WERI-Rb-1 (cell line): ENCODE measurements at regions not wholly inside any gene's neighbourhood (a gene's known extent, or its start where the extent isn't known, plus 50 kb on each side); places are given as distances from the start of the nearest gene placed in this dataset.
"Not testable (repeated sequence)": the region's sequence is repeated elsewhere in the genome, so short reads cannot be mapped to it uniquely, and the experiment has no call there.

Experiments
- DNase-seq: peaks from one replicate; pipeline ENCODE4 v3.0.0-alpha.2; 2020
- H3K27ac ChIP-seq: fragments of 250-450 bp; sonication (Bioruptor Pico); 2 replicates; pipeline ENCODE4 v1.5.1; 2020; ENCODE audit warnings: mild to moderate bottlenecking, moderate library complexity
- H3K27me3 ChIP-seq: fragments of 250-450 bp; sonication (Bioruptor Pico); 2 replicates; pipeline ENCODE4 v1.5.1; 2021; ENCODE audit warnings: mild to moderate bottlenecking, low read depth, moderate library complexity; ENCODE audit not compliant: insufficient read depth, severe bottlenecking
- H3K36me3 ChIP-seq: fragments of 250-450 bp; sonication (Bioruptor Pico); 2 replicates; pipeline ENCODE4 v1.5.1; 2020; ENCODE audit warnings: mild to moderate bottlenecking, moderate library complexity
- H3K4me3 ChIP-seq: 2 replicates; pipeline ENCODE4 v1.5.1; 2011; ENCODE audit warnings: low read depth, mild to moderate bottlenecking, control low read depth, low read length
- H3K9me3 ChIP-seq: fragments of 250-450 bp; sonication (Bioruptor Pico); 2 replicates; pipeline ENCODE4 v1.5.1; 2021; ENCODE audit warnings: mild to moderate bottlenecking, moderate library complexity; ENCODE audit not compliant: severe bottlenecking
- TF ChIP-seq, protein P1 (sequence below): IDR thresholded peaks from 2 replicates; pipeline ENCODE4 v1.5.1; 2011; ENCODE audit warnings: low read depth, mild to moderate bottlenecking, control low read depth, inconsistent platforms, low read length

DNA sequence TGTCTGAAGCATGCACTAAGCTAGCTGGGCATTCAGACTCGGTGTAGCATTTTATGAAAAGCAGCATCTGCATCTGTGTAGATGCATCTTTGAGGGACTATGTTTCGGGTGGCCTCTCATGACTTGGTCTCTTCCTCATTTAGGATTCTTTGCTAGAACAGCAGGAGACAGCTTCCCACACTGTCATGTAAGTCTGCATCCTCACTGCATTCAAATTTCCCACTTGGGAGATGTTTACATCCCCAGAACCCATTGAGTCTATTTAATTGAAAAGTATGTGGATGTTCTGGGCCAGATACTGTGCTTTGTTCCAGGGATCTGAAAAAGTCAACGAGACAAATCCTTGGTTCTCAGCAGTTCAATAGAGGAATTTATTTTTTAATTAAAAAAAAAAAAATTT, 198.6 kb upstream of the EEF2KMT start:
- no peak for DNase-seq
- H3K27ac ChIP-seq = no peak overlapping the region
- no peak overlapping the region for H3K4me3 ChIP-seq
- no peaks in the 10 kb centered on the region for H3K27me3 ChIP-seq
- TF ChIP-seq, protein P1, sequence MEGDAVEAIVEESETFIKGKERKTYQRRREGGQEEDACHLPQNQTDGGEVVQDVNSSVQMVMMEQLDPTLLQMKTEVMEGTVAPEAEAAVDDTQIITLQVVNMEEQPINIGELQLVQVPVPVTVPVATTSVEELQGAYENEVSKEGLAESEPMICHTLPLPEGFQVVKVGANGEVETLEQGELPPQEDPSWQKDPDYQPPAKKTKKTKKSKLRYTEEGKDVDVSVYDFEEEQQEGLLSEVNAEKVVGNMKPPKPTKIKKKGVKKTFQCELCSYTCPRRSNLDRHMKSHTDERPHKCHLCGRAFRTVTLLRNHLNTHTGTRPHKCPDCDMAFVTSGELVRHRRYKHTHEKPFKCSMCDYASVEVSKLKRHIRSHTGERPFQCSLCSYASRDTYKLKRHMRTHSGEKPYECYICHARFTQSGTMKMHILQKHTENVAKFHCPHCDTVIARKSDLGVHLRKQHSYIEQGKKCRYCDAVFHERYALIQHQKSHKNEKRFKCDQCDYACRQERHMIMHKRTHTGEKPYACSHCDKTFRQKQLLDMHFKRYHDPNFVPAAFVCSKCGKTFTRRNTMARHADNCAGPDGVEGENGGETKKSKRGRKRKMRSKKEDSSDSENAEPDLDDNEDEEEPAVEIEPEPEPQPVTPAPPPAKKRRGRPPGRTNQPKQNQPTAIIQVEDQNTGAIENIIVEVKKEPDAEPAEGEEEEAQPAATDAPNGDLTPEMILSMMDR = no peak
- peaks cover 3% of the 10 kb centered on the region for H3K9me3 ChIP-seq
- no peaks in the 10 kb centered on the region for H3K36me3 ChIP-seq

DNA sequence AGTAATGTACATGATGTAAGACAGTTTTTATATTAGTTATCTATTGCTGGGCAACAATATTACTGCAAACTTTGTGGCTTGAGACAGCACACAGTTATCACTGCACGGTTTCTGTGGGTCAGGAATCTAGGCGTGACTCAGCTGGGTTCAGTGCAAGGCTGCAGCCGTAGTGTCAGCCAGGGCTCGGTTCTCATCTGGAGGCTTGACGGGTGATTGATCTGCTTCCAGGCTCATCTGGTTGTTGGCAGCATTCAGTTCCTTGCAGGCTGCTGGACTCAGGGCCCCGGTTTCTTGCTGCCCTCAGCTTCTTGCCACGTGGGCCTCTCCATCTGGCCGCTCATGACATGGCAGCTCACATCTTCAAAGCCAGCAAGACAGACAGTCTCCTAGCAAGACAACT, 197.7 kb upstream of the EEF2KMT start:
- not testable (repeated sequence) for DNase-seq, H3K4me3 ChIP-seq, H3K36me3 ChIP-seq, H3K27ac ChIP-seq, H3K27me3 ChIP-seq, H3K9me3 ChIP-seq

DNA sequence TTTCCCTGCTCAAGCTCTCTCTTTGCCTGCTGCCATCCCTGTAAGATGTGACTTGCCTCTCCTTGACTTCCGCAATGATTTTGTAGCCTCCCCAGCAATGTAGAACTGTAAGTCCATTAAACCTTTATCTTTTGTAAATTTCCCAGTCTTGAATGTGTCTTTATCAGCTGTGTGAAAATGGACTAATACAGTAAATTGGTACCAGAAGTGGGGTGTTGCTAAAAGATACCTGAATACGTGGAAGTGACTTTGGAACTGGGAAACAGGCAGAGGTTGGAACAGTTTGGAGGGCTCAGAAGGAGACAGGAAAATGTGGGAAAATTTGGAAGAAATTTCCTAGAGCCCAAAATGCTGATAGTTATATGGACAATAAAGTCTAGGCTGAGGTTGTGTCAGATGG, 184.6 kb upstream of the EEF2KMT start:
- not testable (repeated sequence) for DNase-seq, H3K27ac ChIP-seq, H3K4me3 ChIP-seq, H3K36me3 ChIP-seq, H3K27me3 ChIP-seq, H3K9me3 ChIP-seq

DNA sequence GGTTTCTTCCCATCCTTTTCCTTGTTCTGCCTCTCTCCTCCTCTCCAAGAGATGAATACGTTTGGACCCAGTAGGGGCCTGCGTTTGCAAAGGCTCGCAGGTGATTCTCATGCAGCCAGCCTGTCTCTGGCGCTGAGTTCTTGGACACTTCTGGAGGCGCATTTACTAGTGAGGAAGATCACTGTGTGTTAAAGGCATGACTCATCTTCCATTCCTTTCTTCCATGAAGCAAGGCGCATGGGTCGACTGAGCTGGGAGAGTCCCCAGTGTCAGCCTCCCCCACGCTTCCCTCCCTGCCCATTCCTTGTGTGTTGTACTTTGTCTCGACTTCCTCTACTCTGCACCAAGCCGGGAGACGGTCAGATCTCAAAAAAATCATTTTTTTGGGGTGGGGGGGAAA, 159.9 kb upstream of the EEF2KMT start:
- Histone ChIP-seq H3K4me3 (no peak overlapping the region), H3K36me3 (no peaks in the 10 kb centered on the region), H3K9me3 (no peaks in the 10 kb centered on the region), H3K27me3 (no peaks in the 10 kb centered on the region), H3K27ac (no peak overlapping the region)
- TF ChIP-seq, protein P1 = no peak
- DNase-seq = no peak

DNA sequence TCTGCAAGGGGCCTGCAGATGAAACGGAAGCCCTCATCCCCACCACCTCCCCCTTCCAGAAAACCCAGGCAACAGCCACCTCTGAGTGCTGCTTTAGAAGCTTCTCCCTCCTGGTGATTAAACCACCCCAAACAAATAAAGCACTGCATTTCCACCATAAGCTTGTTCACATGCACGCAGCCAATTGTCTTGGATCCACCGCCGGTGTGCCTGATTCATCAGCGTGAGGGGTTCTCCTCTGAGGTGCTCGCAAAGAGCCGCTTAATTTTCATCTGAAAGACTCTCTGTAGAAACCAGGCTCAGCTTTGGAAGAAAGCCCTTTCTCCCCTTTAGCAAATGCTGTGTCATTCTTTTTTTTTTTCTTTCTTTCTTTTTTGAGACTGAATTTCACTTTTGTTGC, 155.2 kb upstream of the EEF2KMT start:
- H3K9me3 ChIP-seq = no peaks in the 10 kb centered on the region
- TF ChIP-seq, protein P1 = no peak
- 0 out of 2 replicates have a peak overlapping the region, but pooled peaks have one; percentile 22 for H3K27ac ChIP-seq
- no peaks in the 10 kb centered on the region for H3K36me3 ChIP-seq
- no peaks in the 10 kb centered on the region for H3K27me3 ChIP-seq
- peak; percentile 32 for DNase-seq
- no peak overlapping the region for H3K4me3 ChIP-seq

DNA sequence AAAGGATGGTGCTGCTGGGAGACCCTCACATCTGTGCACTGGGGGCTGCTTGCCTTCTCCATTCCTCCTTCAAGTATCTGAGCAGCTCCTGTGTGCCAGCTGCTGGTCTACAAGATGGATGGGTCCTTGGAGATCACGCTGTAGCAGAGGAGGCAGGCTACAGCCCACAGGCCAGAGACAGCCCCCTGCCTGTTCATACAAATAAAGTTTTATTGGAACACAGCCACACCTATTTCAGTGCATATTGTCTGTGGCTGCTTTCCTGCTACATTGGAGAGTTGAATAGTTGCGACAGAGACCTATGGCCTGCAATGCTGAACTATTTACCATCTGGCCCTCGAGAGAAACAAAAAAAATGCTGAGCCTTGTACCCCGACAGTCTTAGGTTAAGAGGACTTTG, 149.8 kb upstream of the EEF2KMT start:
- H3K27me3 ChIP-seq, H3K4me3 ChIP-seq, DNase-seq, H3K9me3 ChIP-seq, H3K27ac ChIP-seq, H3K36me3 ChIP-seq: not testable (repeated sequence)

DNA sequence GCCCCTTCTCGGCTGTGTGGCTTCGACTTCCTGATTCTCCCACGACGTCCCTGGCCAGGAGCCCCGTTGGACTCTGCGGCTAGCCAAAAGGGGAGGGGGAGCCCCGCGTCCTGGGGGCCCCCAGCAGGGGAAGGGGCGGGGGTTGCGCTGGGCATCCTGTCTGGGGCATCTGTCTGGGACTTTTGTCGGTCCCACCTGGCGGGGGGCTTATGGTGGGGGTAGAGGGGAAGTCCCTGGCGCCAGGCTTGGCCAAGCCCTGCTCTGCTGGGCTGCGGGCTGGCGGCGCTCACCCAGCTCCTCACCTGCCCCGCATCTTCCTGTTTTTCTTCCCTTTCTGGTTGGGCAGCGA, 142.7 kb upstream of the EEF2KMT start:
- not testable (repeated sequence) for H3K27me3 ChIP-seq, H3K9me3 ChIP-seq, H3K27ac ChIP-seq, H3K36me3 ChIP-seq, DNase-seq
- H3K4me3 ChIP-seq = peak overlapping the region; percentile 49

DNA sequence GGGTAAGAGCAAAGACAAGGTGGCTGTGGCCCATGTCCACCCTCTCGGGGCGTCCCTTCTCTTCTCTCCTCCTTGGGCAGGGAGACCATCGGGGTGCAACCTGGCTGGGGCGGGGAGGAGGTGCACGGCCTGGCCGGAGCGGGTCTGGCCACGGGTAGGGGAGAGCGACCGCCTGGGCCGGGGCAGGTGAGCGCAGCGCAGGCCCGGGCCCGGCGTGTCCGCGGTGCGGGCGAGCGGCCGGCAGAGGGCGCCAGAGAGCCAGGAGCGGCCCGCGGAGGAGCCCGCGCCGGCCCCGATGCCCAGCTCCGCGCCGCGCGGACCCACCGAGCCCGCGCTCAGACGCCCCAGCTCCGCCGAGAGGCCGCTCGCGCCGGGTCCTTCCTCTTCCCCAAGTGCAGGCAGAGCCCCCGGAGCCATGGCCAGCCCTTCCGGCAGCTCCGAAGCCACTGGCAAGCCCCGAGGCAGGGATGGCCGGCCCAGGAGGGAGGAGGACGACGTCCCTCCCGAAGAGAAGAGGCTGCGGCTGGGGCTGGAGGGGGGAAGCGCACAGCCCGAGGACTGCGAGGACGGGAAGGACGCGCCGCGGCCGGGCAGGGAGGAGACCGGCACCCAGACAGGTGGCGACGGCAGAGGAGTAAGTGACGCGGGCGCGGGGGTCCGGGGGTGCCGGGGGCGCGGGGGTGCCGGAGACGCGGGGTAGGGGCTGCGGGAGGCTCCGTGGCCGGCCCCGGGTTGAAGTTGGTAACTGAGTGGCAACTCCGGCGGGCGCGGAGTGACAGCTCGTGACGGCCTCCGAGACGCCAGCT, 142.1 kb upstream of the EEF2KMT start:
- not testable (repeated sequence) for H3K36me3 ChIP-seq, H3K27me3 ChIP-seq, H3K9me3 ChIP-seq, H3K27ac ChIP-seq
- peak; percentile 40 for DNase-seq
- H3K4me3 ChIP-seq = peak overlapping the region; percentile 49
- TF ChIP-seq, protein P1 = peak; percentile 56
